ENCODE measurements at regions not wholly inside any gene's neighbourhood (a gene's known extent, or its start where the extent isn't known, plus 50 kb on each side); places are given as distances from the start of the nearest gene placed in this dataset.

DNA sequence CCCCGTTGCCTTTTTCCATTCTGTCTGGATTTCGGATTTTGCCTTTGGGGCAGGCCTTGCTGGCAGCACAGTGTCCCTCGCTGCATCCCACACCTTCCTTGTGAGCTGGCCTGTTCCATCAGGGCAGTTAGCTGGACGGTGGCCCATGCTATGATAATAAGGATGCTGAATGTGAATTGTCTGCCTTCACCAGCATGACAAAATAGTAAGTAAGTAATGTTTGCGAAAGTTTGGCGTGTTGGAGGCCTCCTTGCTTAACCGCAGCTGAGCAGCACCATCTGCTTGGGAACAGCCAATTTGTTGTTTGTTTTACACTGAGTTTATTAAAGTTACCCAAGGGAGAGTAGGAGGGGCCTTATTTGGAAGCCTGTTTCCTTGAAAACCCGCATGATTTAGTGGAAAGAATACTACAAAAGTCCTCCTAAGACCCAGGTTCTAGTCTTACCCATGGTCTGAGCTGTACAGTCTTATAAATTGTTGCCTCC lies 469.7 kb upstream of the FANCL start:
- TF ChIP-seq, protein P1, sequence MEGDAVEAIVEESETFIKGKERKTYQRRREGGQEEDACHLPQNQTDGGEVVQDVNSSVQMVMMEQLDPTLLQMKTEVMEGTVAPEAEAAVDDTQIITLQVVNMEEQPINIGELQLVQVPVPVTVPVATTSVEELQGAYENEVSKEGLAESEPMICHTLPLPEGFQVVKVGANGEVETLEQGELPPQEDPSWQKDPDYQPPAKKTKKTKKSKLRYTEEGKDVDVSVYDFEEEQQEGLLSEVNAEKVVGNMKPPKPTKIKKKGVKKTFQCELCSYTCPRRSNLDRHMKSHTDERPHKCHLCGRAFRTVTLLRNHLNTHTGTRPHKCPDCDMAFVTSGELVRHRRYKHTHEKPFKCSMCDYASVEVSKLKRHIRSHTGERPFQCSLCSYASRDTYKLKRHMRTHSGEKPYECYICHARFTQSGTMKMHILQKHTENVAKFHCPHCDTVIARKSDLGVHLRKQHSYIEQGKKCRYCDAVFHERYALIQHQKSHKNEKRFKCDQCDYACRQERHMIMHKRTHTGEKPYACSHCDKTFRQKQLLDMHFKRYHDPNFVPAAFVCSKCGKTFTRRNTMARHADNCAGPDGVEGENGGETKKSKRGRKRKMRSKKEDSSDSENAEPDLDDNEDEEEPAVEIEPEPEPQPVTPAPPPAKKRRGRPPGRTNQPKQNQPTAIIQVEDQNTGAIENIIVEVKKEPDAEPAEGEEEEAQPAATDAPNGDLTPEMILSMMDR (IDR thresholded peaks at IDR 0.05; ENCODE audit: insufficient read depth, low read length): no peak
- no peak for DNase-seq (ENCODE audit: low read depth)
- no peak overlapping the region for H3K4me3 ChIP-seq (ENCODE audit: low read depth, low read length)

DNA sequence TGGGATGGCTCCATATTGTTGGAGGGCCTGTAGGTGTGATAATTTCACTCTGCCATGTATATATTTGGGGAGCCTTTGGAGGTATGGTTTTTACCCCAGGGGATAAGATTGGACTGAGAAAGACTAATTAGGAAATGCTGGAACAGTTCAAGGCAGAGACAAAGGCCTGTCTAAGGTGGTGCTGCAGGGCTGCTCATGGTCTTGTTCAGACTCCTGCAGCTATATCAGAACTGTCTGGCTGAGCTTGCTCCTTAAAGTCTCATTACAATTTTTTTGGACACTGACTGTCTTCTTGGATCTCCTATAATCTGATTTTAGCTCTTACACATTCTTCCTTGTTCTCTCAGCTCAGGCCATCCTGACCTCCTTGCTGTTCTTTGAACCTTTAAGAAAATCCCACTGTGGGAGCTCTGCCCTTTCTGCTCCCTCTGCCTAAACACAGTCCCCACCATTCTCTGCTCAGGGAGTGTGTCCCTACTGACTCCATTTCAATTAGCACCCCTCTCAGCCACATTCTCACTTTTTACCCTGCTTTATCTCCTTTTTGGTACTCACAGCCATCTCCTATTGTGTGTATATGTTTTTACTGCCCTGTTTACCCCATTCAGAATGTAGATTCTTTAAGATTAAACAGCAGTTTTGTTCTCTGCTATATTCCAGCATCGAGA lies 468.7 kb upstream of the FANCL start:
- no peak for DNase-seq (ENCODE audit: low read depth)
- TF ChIP-seq, protein P1 (IDR thresholded peaks at IDR 0.05; ENCODE audit: insufficient read depth, low read length): no peak
- H3K4me3 ChIP-seq (ENCODE audit: low read depth, low read length): no peak overlapping the region

DNA sequence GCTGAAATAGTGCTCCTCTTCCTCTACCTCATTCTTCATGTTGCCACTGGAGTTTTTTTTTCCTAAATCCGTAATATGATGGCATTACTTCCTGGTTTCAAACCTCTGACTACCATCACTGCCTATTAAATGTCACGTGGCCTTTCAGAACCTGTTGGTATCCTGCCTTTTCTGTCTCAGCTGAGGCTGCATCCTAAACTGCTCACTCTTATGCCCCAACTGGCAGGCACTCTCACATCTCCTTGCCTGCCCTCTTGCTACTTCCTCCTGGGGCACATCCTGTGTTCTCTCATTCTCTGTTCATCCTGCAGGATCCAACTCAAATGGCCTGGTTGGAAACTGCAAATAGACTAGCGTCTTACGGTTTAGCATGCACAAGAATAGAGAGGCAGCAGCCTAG lies 468.1 kb upstream of the FANCL start:
- H3K4me3 ChIP-seq (ENCODE audit: low read depth, low read length): no peak overlapping the region
- DNase-seq (ENCODE audit: low read depth): no peak
- TF ChIP-seq, protein P1 (IDR thresholded peaks at IDR 0.05; ENCODE audit: insufficient read depth, low read length): no peak

DNA sequence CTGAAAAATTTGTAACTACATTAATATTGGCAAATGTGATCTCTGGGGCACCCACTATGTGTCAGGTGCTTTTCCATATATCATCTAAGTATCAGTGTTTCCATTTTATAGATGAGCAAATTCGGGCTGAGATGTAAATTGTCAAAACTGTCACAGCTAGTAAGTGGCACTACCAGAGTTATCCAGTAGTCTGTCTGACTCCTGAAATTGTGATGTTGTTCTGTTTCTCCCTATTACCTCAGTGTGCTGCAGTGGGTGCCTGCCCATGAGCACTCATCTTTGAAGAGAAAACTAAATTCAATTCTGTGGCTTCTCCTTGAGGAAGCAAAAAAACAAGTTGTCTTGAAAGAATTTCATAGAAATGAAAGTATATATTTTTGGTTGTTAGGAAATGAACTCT lies 467.4 kb upstream of the FANCL start:
- no peak overlapping the region for H3K4me3 ChIP-seq (ENCODE audit: low read depth, low read length)
- TF ChIP-seq, protein P1 (IDR thresholded peaks at IDR 0.05; ENCODE audit: insufficient read depth, low read length): no peak
- no peak for DNase-seq (ENCODE audit: low read depth)

DNA sequence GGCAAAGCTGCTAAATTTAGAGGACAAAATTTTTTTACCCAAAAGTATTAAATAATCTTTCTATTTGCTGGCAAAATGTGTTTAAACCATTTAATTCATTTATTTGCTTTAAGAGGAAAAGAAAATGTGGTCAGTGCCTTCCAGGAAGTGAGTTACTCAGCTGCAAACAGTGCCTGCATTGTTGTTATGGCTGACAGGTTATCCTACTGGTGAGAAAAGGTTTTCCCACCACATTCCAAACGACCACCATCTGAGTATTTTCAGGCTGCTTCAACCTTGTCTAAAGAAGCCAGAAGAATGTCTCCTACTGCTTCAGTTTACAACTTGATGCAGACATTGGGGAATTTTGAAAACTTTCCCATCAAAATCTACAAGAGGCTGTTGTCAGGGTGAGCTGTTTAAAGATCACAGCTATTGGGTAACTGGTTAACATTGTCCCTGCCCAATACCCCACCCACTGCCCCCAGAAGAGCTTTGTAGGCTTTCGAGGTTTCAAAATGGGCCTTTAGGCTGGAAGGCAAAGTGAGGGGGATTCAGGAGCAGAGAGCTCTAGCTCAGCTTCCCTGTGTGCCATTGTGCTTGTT lies 461.3 kb upstream of the FANCL start:
- TF ChIP-seq, protein P1 (IDR thresholded peaks at IDR 0.05; ENCODE audit: insufficient read depth, low read length): no peak
- no peak overlapping the region for H3K4me3 ChIP-seq (ENCODE audit: low read depth, low read length)
- DNase-seq (ENCODE audit: low read depth): no peak

DNA sequence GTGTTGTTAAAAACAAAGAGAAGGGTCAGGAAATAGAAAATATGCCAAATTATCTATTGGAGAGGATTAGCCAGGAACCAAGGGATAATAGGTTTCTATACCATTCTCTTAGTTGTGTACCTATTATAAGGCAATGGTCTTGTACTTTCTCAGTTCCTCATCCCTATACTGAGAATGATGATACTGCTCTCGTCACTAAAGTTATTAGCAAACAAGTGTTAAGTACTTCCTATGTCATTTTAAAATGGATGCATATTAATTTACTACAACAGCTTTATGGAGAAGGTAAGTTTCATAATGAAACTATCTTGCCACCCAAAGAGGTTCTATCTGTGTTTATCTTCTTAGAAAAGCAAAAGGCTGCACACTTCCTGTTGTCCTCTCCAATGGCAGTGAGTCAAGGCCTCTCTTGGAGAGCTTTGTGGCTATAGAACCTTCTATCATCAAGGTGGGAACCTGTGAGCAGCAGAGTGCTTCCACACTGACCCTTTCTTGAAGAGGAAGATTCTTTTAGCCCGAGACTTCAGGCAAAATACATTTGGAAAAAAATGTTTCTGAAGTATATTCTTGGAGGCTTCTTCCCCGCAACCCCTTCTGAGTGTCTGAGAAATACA lies 460.7 kb upstream of the FANCL start:
- no peak overlapping the region for H3K4me3 ChIP-seq (ENCODE audit: low read depth, low read length)
- DNase-seq (ENCODE audit: low read depth): no peak
- TF ChIP-seq, protein P1 (IDR thresholded peaks at IDR 0.05; ENCODE audit: insufficient read depth, low read length): no peak

All from fibroblast of the aortic adventitia (primary cell).